H9 (cell line): ENCODE measurements at regions not wholly inside any gene's neighbourhood (a gene's known extent, or its start where the extent isn't known, plus 50 kb on each side); places are given as distances from the start of the nearest gene placed in this dataset.

ENCODE experiments used
- DNase-seq: peaks from one replicate; pipeline ENCODE4 v3.0.0-alpha.2; 2017
- H2AFZ ChIP-seq: one replicate; pipeline ENCODE4 v1.6.1; 2013; ENCODE audit warnings: mild to moderate bottlenecking, low read length, control low read depth, moderate library complexity
- H2AK5ac ChIP-seq: 2 replicates; pipeline ENCODE4 v1.6.1; 2013; ENCODE audit warnings: low read length, control low read depth, mixed read lengths; ENCODE audit not compliant: insufficient read length
- H2BK120ac ChIP-seq: one replicate; pipeline ENCODE4 v1.6.1; 2013; ENCODE audit warnings: low read depth, mild to moderate bottlenecking, low read length, control low read depth, inconsistent platforms; ENCODE audit not compliant: poor library complexity, severe bottlenecking
- H2BK12ac ChIP-seq: 2 replicates; pipeline ENCODE4 v1.6.1; 2013; ENCODE audit warnings: low read length, control low read depth, mixed read lengths, low read depth; ENCODE audit not compliant: insufficient read length
- H2BK15ac ChIP-seq: 2 replicates; pipeline ENCODE4 v1.6.1; 2013; ENCODE audit warnings: low read depth, low read length, control low read depth
- H2BK20ac ChIP-seq: one replicate; pipeline ENCODE4 v1.6.1; 2013; ENCODE audit warnings: low read depth, mild to moderate bottlenecking, low read length, control low read depth, inconsistent platforms; ENCODE audit not compliant: poor library complexity, severe bottlenecking
- H2BK5ac ChIP-seq: 2 replicates; pipeline ENCODE4 v1.6.1; 2013; ENCODE audit warnings: low read length, control low read depth, mixed read lengths; ENCODE audit not compliant: insufficient read length
- H3K14ac ChIP-seq: 2 replicates; pipeline ENCODE4 v1.6.1; 2013; ENCODE audit warnings: low read length, control low read depth; ENCODE audit not compliant: insufficient read depth
- H3K18ac ChIP-seq: 2 replicates; pipeline ENCODE4 v1.6.1; 2013; ENCODE audit warnings: low read depth, mild to moderate bottlenecking, mixed read lengths, low read length, control low read depth; ENCODE audit not compliant: insufficient read length
- H3K23ac ChIP-seq: 2 replicates; pipeline ENCODE4 v1.6.1; 2013; ENCODE audit warnings: low read length, control low read depth, mixed read lengths, low read depth; ENCODE audit not compliant: insufficient read length
- H3K23me2 ChIP-seq: 2 replicates; pipeline ENCODE4 v1.6.1; 2013; ENCODE audit warnings: low read depth, mild to moderate bottlenecking, mixed read lengths, low read length, control low read depth; ENCODE audit not compliant: insufficient read length, poor library complexity, severe bottlenecking
- H3K27ac ChIP-seq: 2 replicates; pipeline ENCODE4 v1.5.1; 2013; ENCODE audit warnings: low read length, control low read depth, mixed read lengths, low read depth; ENCODE audit not compliant: insufficient read length
- H3K27me3 ChIP-seq: 2 replicates; pipeline ENCODE4 v1.6.1; 2013; ENCODE audit warnings: low read length, control low read depth, inconsistent platforms; ENCODE audit not compliant: insufficient read depth
- H3K4ac ChIP-seq: 2 replicates; pipeline ENCODE4 v1.6.1; 2013; ENCODE audit warnings: low read depth, mild to moderate bottlenecking, control low read depth, inconsistent platforms, low read length, moderate library complexity
- H3K4me1 ChIP-seq: 2 replicates; pipeline ENCODE4 v1.6.1; 2013; ENCODE audit warnings: low read length, control low read depth, inconsistent platforms; ENCODE audit not compliant: insufficient read depth
- H3K4me2 ChIP-seq: 2 replicates; pipeline ENCODE4 v1.6.1; 2013; ENCODE audit warnings: low read length, control low read depth, mixed read lengths; ENCODE audit not compliant: insufficient read length, insufficient read depth
- H3K56ac ChIP-seq: 2 replicates; pipeline ENCODE4 v1.6.1; 2013; ENCODE audit warnings: low read depth, mild to moderate bottlenecking, mixed read lengths, low read length, control low read depth; ENCODE audit not compliant: insufficient read length
- H3K79me1 ChIP-seq: 2 replicates; pipeline ENCODE4 v1.6.1; 2013; ENCODE audit warnings: low read depth, mild to moderate bottlenecking, moderate library complexity, low read length, control low read depth, inconsistent platforms; ENCODE audit not compliant: insufficient read depth, poor library complexity, severe bottlenecking
- H3K79me2 ChIP-seq: 2 replicates; pipeline ENCODE4 v1.6.1; 2013; ENCODE audit warnings: low read length, control low read depth, inconsistent platforms; ENCODE audit not compliant: insufficient read depth
- H3K9ac ChIP-seq: 2 replicates; pipeline ENCODE4 v1.6.1; 2013; ENCODE audit warnings: low read length, control low read depth, mixed read lengths; ENCODE audit not compliant: insufficient read length; ENCODE audit errors: extremely low read depth
- H3K9me3 ChIP-seq: one replicate; pipeline ENCODE4 v1.6.1; 2013; ENCODE audit warnings: low read depth, low read length, inconsistent platforms; ENCODE audit not compliant: control insufficient read depth
- H3T11ph ChIP-seq: one replicate; pipeline ENCODE4 v1.6.1; 2013; ENCODE audit warnings: mild to moderate bottlenecking, low read length, control low read depth, inconsistent platforms
- H4K20me1 ChIP-seq: one replicate; pipeline ENCODE4 v1.6.1; 2013; ENCODE audit not compliant: control insufficient read depth, insufficient read length, insufficient read depth
- H4K5ac ChIP-seq: 2 replicates; pipeline ENCODE4 v1.6.1; 2013; ENCODE audit warnings: low read depth, mild to moderate bottlenecking, mixed read lengths, low read length, control low read depth; ENCODE audit not compliant: insufficient read length
- H4K8ac ChIP-seq: replicated peaks from 2 replicates; pipeline ENCODE4 v1.6.1; 2013; ENCODE audit warnings: low read length, control low read depth, mixed read lengths, low read depth; ENCODE audit not compliant: insufficient read length
- H4K91ac ChIP-seq: 2 replicates; pipeline ENCODE4 v1.6.1; 2013; ENCODE audit warnings: low read depth, mild to moderate bottlenecking, moderate library complexity, mixed read lengths, low read length, control low read depth; ENCODE audit not compliant: insufficient read length
- H3K27ac Mint-ChIP-seq, 3 experiments: 2 replicates in 2 of 3; 3 replicates in 1 of 3; pipeline ENCODE4 v1.8.0; 2020 to 2021; ENCODE audit warnings: mixed read lengths in 3 of 3, mild to moderate bottlenecking in 1 of 3, moderate library complexity in 1 of 3
- H3K27me3 Mint-ChIP-seq: 2 replicates; pipeline ENCODE4 v1.8.0; 2021; ENCODE audit warnings: low read depth, mild to moderate bottlenecking, moderate library complexity, mixed read lengths
- H3K36me3 Mint-ChIP-seq, 3 experiments: 2 replicates in 2 of 3; 3 replicates in 1 of 3; pipeline ENCODE4 v1.8.0; 2020 to 2021; ENCODE audit warnings: low read depth in 3 of 3, mixed read lengths in 3 of 3; ENCODE audit not compliant: insufficient read depth in 1 of 3
- H3K4me1 Mint-ChIP-seq, 2 experiments: 2 replicates each; pipeline ENCODE4 v1.8.0; 2020; ENCODE audit warnings: mixed read lengths in 2 of 2
- H3K4me3 Mint-ChIP-seq, 2 experiments: 2 replicates in 1 of 2; 3 replicates in 1 of 2; pipeline ENCODE4 v1.8.0; 2020 to 2021; ENCODE audit warnings: mild to moderate bottlenecking in 2 of 2, mixed read lengths in 2 of 2, moderate library complexity in 1 of 2
- H3K9me3 Mint-ChIP-seq, 2 experiments: 2 replicates in 1 of 2; 3 replicates in 1 of 2; pipeline ENCODE4 v1.8.0; 2020; ENCODE audit warnings: mild to moderate bottlenecking in 2 of 2, mixed read lengths in 2 of 2, moderate library complexity in 1 of 2
- TF ChIP-seq, protein P1 (sequence below): fragments of 200-600 bp; sonication (generic); conservative IDR thresholded peaks from 3 replicates; pipeline ENCODE4 v1.8.0; 2021; ENCODE audit warnings: antibody characterized with exemption, mild to moderate bottlenecking

GRCh38 chr12:70176290-70176689, 66.9 kb upstream of the CNOT2 start:
- Histone ChIP-seq H3K4ac (no peak overlapping the region), H3K79me2 (no peaks in the 10 kb centered on the region), H3K23ac (no peak overlapping the region), H2AK5ac (no peak overlapping the region), H3K4me1 (no peaks in the 10 kb centered on the region; the same call in 1 of the 2 replicates), H4K5ac (no peak overlapping the region), H3K9ac (no peak overlapping the region), H2BK15ac (no peak overlapping the region), H3K18ac (no peak overlapping the region), H4K8ac (no peak overlapping the region), H4K20me1 (no peaks in the 10 kb centered on the region), H3K4me2 (no peak overlapping the region), H3K23me2 (no peaks in the 10 kb centered on the region), H3K9me3 (no peaks in the 10 kb centered on the region), H2BK120ac (no peak overlapping the region), H2BK12ac (no peak overlapping the region), H3K79me1 (no peaks in the 10 kb centered on the region), H2BK20ac (no peak overlapping the region), H4K91ac (no peak overlapping the region), H3K14ac (no peak overlapping the region), H2AFZ (no peak overlapping the region), H2BK5ac (no peak overlapping the region), H3K56ac (no peak overlapping the region), H3K27me3 (no peaks in the 10 kb centered on the region), H3K27ac (no peak overlapping the region), H3T11ph (no peak overlapping the region)
- DNase-seq, result no peak
- Mint-ChIP-seq H3K4me1 (peaks cover 0 to 3% of the 10 kb centered on the region in 2 experiments; a peak in 1 of 4 replicates), H3K27me3 (no peaks in the 10 kb centered on the region), H3K27ac (no peak overlapping the region), H3K9me3 (peaks cover 14 to 16% of the 10 kb centered on the region in 2 experiments; a peak in 4 of 5 replicates), H3K4me3 (no peak overlapping the region), H3K36me3 (peaks cover 0 to 17% (median 0%) of the 10 kb centered on the region in 3 experiments; a peak in 3 of 7 replicates)
- TF ChIP-seq, protein P1, sequence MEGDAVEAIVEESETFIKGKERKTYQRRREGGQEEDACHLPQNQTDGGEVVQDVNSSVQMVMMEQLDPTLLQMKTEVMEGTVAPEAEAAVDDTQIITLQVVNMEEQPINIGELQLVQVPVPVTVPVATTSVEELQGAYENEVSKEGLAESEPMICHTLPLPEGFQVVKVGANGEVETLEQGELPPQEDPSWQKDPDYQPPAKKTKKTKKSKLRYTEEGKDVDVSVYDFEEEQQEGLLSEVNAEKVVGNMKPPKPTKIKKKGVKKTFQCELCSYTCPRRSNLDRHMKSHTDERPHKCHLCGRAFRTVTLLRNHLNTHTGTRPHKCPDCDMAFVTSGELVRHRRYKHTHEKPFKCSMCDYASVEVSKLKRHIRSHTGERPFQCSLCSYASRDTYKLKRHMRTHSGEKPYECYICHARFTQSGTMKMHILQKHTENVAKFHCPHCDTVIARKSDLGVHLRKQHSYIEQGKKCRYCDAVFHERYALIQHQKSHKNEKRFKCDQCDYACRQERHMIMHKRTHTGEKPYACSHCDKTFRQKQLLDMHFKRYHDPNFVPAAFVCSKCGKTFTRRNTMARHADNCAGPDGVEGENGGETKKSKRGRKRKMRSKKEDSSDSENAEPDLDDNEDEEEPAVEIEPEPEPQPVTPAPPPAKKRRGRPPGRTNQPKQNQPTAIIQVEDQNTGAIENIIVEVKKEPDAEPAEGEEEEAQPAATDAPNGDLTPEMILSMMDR, result no peak
